ENCODE measurements at regions not wholly inside any gene's neighbourhood (a gene's known extent, or its start where the extent isn't known, plus 50 kb on each side); places are given as distances from the start of the nearest gene placed in this dataset.
A peak's percentile ranks its signal among the peaks of the same experiment; 100 is the strongest.
"Not testable (repeated sequence)": the region's sequence is repeated elsewhere in the genome, so short reads cannot be mapped to it uniquely, and the experiment has no call there.

DNA sequence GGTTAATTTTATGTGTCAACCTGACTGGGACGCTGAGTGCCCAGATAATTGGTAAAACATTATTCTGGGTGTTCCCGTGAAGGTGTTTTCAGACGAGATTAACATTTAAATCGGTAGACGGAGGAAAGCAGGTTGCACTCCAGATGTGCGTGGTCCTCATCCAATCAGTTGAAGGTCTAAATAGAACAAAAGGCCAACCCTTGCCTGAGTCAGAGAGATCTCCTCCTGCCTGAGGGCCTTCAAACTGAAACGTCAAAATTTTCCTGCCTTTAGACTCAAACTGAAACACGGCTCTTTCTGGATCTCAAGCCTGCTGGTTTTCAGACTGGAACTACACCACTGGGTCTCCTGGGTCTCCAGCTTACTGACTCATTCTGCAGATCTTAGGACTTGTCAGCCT lies 70.9 kb downstream of the NPIPA5 start:
- DNase-seq (ENCODE audit: low spot score) = not testable (repeated sequence)

GRCh38 chr16:15305889-15306288 lies 72.2 kb downstream of the NPIPA5 start:
- DNase-seq (ENCODE audit: low spot score) = not testable (repeated sequence)

- not testable (repeated sequence) for DNase-seq (ENCODE audit: low spot score)
These were observed 74.3 kb downstream of the NPIPA5 start for GRCh38 chr16:15303667-15304324.

GRCh38 chr16:15297104-15297503 lies 81.0 kb downstream of the NPIPA5 start:
- DNase-seq (ENCODE audit: low spot score) = not testable (repeated sequence)

- DNase-seq (ENCODE audit: low spot score) = not testable (repeated sequence)
These were observed 103.3 kb downstream of the NPIPA5 start for GRCh38 chr16:15274796-15275195.

GRCh38 chr16:15273964-15274363 lies 104.1 kb downstream of the NPIPA5 start:
- DNase-seq (ENCODE audit: low spot score) = not testable (repeated sequence)

- DNase-seq (ENCODE audit: low spot score) = not testable (repeated sequence)
These were observed 111.2 kb downstream of the NPIPA5 start for GRCh38 chr16:15266941-15267340.

DNA sequence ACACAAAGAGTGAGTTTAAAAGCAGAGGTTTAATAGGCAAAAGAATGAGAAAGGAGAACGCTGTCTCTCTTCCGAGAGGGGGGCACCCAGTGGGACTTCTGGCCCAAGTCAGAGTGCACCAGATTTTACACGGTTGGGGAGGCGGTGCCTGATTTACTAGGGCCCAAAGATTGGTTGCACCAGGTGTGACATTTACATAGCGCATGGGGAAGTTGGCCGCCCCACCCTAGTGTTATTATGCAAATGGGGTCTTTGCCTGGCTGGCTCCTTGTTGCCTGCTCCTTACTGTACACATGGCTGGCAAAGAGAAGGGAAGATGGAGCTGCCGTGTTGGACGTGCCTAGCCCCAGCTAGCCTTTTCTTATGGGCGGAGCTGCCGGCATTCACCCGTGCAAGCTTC lies 115.9 kb downstream of the NPIPA5 start:
- not testable (repeated sequence) for DNase-seq (ENCODE audit: low spot score)

DNA sequence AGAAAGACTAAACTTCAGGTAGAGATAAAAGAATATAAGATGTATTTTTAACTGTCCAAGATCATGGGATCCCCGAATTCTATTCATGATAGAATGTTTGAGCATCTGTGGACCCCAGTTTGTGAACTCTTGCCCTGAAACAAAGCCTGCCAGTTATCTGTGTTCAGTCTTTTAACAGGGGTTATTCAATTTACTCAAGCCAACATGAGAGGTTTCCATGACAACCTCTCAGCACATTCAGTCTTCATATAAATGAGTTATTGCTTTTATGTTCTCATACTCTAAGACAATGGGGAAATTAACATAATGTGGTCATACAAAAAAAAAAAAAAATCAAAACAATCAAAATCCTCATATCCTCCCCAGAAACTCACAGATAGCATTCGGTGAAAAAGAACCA lies 130.1 kb downstream of the NPIPA5 start:
- DNase-seq (ENCODE audit: low spot score) = not testable (repeated sequence)

GRCh38 chr16:15236674-15237323 lies 141.3 kb downstream of the NPIPA5 start:
- DNase-seq (ENCODE audit: low spot score) = not testable (repeated sequence)

DNA sequence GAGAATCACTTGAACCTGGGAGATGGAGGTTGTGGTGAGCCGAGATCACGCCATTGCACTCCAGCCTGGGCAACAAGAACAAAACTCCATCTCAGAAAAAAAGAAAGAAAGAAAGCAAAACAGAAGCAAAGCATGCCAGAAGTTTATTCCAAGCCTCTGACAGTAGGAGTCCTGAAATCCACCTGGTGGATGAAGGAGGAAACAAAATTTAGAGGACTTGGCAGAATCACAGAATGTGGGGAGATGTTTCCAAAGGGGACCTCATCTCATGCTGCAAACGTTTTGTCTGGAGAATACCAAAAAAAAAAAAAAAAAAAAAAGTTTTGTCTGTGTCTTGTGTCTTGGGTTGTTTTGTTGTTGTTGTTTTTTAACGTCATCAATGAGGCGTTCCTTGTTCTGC lies 141.1 kb upstream of the RRN3 start:
- not testable (repeated sequence) for DNase-seq (ENCODE audit: low spot score)

DNA sequence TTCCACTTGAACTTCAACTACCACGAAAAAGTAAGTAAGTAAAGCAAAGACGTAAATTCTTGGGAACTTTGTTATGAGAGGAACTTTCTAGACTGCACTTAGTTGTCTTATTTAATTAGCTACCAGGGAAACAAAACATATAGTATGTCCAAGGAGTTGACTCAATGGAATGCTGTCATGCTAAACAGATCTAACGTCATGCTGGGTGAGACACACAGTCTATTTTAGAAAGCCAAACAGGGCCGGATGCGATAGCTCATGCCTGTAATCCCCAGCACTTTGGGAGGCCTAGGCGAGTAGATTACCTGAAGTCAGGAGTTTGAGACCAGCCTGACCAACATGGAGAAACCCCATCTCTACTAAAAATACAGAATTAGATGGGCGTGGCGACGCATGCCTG lies 140.6 kb upstream of the RRN3 start:
- DNase-seq (ENCODE audit: low spot score) = not testable (repeated sequence)

DNA sequence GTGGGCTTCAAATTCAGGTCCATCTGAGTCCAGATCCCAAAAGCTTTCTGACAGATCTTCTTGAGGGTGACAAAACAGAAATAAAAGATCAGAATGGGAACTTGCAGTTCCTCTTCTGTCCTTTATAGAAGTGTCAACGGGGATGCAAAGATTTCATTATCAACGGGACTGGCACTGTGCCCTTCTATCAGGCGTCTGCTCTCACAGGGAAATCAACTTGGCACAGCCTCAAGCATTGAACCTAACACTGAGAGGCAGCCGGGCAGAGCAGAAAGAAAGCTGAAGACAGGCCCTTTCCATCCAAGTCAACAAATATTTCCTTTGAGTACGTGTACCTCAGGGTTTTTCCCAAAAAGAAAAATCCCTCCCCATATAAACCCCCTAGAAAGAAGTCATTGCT lies 136.4 kb upstream of the RRN3 start:
- not testable (repeated sequence) for DNase-seq (ENCODE audit: low spot score)

- DNase-seq (ENCODE audit: low spot score) = not testable (repeated sequence)
These were observed 135.6 kb upstream of the RRN3 start for GRCh38 chr16:15229661-15230060.

DNA sequence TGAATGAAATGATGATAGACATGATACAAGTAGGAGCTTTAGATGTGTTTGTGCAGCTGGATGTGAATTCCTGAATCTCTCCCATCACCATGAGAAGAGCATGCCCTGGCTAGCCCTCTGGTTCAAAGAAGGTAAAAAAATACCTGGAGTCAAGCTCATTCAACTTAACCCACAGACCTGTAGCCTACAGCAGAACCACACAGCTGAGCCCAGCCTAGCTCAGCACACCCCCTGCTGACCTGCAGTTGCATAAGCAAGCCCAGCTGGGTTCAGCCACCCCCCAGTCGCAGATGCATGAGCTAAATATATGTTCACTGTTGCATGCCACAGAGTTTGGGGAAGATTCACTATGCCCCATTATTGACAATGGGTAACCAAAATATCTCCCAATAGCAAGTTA lies 130.6 kb upstream of the RRN3 start:
- DNase-seq (ENCODE audit: low spot score) = not testable (repeated sequence)

GRCh38 chr16:15223398-15223797 lies 129.3 kb upstream of the RRN3 start:
- DNase-seq (ENCODE audit: low spot score) = not testable (repeated sequence)

DNA sequence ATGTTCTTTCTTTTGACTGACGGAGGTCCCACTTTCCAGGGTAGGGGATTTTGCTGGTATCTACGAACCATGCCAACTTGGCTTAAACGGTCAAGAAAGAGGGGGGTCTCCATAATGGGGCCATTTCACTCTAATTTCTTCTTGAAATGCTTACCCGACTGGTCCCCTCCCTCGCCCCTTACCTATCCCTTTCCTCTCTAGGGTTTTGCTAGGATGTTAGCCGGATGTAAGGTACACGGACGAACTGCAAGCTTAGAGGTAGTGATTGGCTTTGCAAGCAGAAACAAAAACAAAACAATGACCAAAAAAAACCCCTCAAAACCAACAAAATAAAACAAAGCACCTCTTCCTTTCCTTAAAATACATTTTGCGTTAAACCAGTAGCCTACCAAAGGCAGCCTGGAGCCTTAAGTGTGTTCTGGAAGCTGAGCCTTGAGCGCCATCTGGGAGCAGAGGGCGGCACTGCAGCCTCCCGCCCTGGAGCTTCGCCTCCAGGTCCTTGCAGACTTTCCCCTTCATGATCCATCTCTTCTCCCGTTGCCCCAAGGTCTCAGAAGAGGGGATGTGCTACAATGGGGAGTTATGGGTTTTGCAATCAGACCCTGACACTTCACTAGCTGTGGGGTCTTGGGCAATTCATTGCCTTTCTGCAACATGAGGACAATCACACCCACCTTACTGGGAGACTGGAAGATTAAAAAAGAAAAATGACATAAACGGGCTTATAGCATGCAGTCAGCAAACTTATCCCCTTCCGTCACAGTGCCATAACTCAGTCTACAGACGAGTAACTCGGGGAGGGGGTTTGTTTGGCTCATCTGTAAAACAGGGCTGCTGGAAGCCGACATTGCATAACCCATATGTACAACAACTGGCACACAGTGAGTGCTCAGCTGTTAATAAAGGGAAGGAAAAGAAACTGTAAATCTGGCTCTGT lies 125.9 kb upstream of the RRN3 start:
- peak; percentile 21 for DNase-seq (ENCODE audit: low spot score)

- DNase-seq (ENCODE audit: low spot score) = not testable (repeated sequence)
These were observed 124.9 kb upstream of the RRN3 start for GRCh38 chr16:15218856-15219500.

- DNase-seq (ENCODE audit: low spot score) = not testable (repeated sequence)
These were observed 113.3 kb upstream of the RRN3 start for GRCh38 chr16:15207202-15207981.

GRCh38 chr16:15206439-15206838 lies 112.4 kb upstream of the RRN3 start:
- DNase-seq (ENCODE audit: low spot score) = not testable (repeated sequence)

- not testable (repeated sequence) for DNase-seq (ENCODE audit: low spot score)
These were observed 111.9 kb upstream of the RRN3 start for GRCh38 chr16:15205939-15206338.

All from NAMALWA (cell line).